ENCODE measurements at regions not wholly inside any gene's neighbourhood (a gene's known extent, or its start where the extent isn't known, plus 50 kb on each side); places are given as distances from the start of the nearest gene placed in this dataset.
"Not testable (repeated sequence)": the region's sequence is repeated elsewhere in the genome, so short reads cannot be mapped to it uniquely, and the experiment has no call there.

- in situ Hi-C loops (cut with MboI; ENCODE audit: low pct_unique_long_range_greater_than_20kb, low sequenced_read_pairs, unreplicated experiment), result no loop called here
- no peak for TF ChIP-seq CTCF (IDR thresholded peaks at IDR 0.05; ENCODE audit: extremely low read depth, insufficient read depth, missing control alignments)
- DNase-seq (ENCODE audit: low spot score), result no peak
These were observed 1233.6 kb upstream of the TMEFF2 start for GRCh38 chr2:193428336-193428818.

DNA sequence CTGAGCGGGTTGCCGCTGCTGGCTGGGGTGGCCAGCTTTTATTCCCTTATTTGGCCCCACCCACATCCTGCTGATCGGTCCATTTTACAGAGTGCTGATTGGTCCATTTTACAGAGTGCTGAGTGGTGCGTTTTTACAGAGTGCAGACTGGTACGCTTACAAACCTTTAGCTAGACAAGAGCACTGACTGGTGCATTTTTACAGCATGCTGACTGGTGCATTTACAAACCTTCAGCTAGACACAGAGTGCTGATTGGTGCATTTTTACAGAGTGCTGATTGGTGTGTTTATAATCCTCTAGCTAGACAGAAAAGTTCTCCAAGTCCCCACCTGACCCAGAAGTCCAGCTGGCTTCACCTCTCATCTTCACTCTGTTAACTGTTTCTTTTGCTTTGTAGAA lies 1217.6 kb upstream of the TMEFF2 start:
- DNase-seq (ENCODE audit: low spot score); in situ Hi-C loops (cut with MboI; ENCODE audit: low pct_unique_long_range_greater_than_20kb, low sequenced_read_pairs, unreplicated experiment): not testable (repeated sequence)

DNA sequence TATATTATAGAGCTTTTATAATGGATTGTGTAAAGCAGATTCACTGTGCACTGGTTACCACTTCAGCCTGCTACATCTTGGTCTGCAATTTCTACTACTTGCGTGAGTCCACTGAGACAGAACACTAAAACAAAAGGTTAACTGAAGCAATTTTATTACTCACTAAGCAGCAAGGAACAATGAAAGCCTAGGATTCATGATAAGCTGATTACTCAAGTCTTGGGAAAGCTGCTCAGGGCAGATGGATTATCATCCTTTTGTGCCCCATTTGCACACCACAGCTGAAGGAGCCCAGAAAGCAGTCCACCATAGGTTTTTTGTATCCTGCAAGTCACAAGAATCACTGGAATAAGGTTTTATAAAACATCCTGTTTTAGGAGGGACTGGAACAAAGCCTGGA lies 1215.2 kb upstream of the TMEFF2 start:
- in situ Hi-C loops (cut with MboI; ENCODE audit: low pct_unique_long_range_greater_than_20kb, low sequenced_read_pairs, unreplicated experiment), result no loop called here
- TF ChIP-seq CTCF (IDR thresholded peaks at IDR 0.05; ENCODE audit: extremely low read depth, insufficient read depth, missing control alignments), result no peak
- DNase-seq (ENCODE audit: low spot score), result no peak

- in situ Hi-C loops (cut with MboI; ENCODE audit: low pct_unique_long_range_greater_than_20kb, low sequenced_read_pairs, unreplicated experiment), result no loop called here
- TF ChIP-seq CTCF (IDR thresholded peaks at IDR 0.05; ENCODE audit: extremely low read depth, insufficient read depth, missing control alignments), result no peak
- DNase-seq (ENCODE audit: low spot score), result no peak
These were observed 1187.8 kb upstream of the TMEFF2 start for GRCh38 chr2:193382583-193382982.

GRCh38 chr2:193377789-193378188 lies 1183.1 kb upstream of the TMEFF2 start:
- no peak for DNase-seq (ENCODE audit: low spot score)
- TF ChIP-seq CTCF (IDR thresholded peaks at IDR 0.05; ENCODE audit: extremely low read depth, insufficient read depth, missing control alignments), result no peak
- in situ Hi-C loops (cut with MboI; ENCODE audit: low pct_unique_long_range_greater_than_20kb, low sequenced_read_pairs, unreplicated experiment), result no loop called here

GRCh38 chr2:193373120-193373519 lies 1178.4 kb upstream of the TMEFF2 start:
- in situ Hi-C loops (cut with MboI; ENCODE audit: low pct_unique_long_range_greater_than_20kb, low sequenced_read_pairs, unreplicated experiment), result no loop called here
- TF ChIP-seq CTCF (IDR thresholded peaks at IDR 0.05; ENCODE audit: extremely low read depth, insufficient read depth, missing control alignments), result no peak
- DNase-seq (ENCODE audit: low spot score), result no peak

DNA sequence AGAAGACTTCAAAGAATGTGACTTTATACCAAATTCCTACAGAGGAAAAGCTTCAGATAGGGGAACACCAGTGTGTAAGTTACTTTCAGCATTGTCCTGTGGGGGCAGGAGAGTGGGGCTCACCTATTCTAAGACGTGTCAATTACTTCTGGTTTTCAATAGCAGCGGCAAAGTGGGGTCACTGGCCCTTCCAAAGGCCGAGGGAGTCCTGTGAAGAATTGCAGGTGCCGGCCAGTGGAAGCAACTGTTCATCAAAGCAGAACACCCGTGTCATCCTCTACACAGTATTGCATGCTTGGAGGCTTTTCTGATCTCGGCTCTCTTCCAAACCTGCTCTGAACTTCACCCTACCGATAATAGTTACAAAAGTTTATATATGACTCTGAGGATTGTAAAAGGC lies 1176.5 kb upstream of the TMEFF2 start:
- in situ Hi-C loops (cut with MboI; ENCODE audit: low pct_unique_long_range_greater_than_20kb, low sequenced_read_pairs, unreplicated experiment), result no loop called here
- no peak for TF ChIP-seq CTCF (IDR thresholded peaks at IDR 0.05; ENCODE audit: extremely low read depth, insufficient read depth, missing control alignments)
- DNase-seq (ENCODE audit: low spot score), result no peak
